ENCODE measurements at regions not wholly inside any gene's neighbourhood (a gene's known extent, or its start where the extent isn't known, plus 50 kb on each side); places are given as distances from the start of the nearest gene placed in this dataset.
"Not testable (repeated sequence)": the region's sequence is repeated elsewhere in the genome, so short reads cannot be mapped to it uniquely, and the experiment has no call there.

- not testable (repeated sequence) for TF ChIP-seq EZH2 (IDR thresholded peaks at IDR 0.05; ENCODE audit: borderline replicate concordance, insufficient read depth, low read length, poor library complexity, severe bottlenecking); CTCF (IDR thresholded peaks at IDR 0.05; ENCODE audit: poor library complexity, severe bottlenecking)
Observed at GRCh38 chr3:145687978-145688377, 473.0 kb downstream of the PLOD2 start.
